GM21528 (cell line): ENCODE measurements at regions not wholly inside any gene's neighbourhood (a gene's known extent, or its start where the extent isn't known, plus 50 kb on each side); places are given as distances from the start of the nearest gene placed in this dataset.
"Not testable (repeated sequence)": the region's sequence is repeated elsewhere in the genome, so short reads cannot be mapped to it uniquely, and the experiment has no call there.

Experiments used
- ATAC-seq: cut with Tn5 transposase; IDR thresholded peaks from one replicate; pipeline ENCODE4 v1.9.1; 2021; ENCODE audit warnings: mild to moderate bottlenecking, moderate library complexity; ENCODE audit not compliant: unreplicated experiment, low FRiP score

DNA sequence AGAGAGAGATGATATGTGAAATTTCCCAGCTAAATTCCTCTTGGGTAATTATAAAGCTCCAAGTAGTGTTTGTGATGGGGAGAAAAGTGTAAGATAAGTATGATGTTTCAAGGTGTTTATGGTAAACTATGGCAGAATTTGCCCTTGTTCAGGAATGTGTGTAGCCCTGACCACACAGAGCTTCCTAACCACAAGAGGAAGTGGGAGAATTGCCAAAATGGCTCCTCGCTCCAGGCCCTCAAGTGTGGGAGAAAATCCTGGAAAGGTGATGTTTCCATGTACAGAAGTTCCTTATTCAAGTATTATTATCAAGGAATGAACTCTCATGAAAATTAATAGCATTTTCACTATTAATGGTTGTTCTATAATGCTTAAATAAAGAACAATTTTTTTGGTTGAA is 878.3 kb downstream of the TDRD15 start:
- ATAC-seq, result no peak

DNA sequence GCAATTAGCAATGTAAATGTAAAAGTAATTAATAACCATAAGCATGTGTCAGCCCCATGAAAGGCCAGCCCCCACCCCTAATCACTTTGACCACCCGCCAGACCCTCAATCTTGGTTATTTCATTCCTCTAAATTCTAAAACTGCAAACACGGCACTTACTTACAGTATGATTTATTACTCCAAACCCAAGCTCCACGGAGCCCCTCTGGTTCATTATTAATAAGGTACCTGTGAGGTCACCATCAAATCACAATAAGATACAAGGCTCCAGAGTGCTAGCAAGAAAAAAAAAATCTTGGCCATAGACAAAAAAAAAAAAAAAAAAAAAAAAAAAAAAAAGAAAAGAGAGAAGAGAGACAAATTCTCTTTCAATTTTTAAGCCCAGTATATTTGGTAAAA is 879.5 kb downstream of the TDRD15 start:
- ATAC-seq, result no peak

GRCh38 chr2:22011048-22011447 is 887.3 kb downstream of the TDRD15 start:
- ATAC-seq, result no peak

- ATAC-seq, result no peak
These were observed 896.4 kb downstream of the TDRD15 start for GRCh38 chr2:22020091-22020742.

- no peak for ATAC-seq
These were observed 903.7 kb downstream of the TDRD15 start for GRCh38 chr2:22027345-22028005.

GRCh38 chr2:22035361-22035830 is 911.6 kb downstream of the TDRD15 start:
- no peak for ATAC-seq

DNA sequence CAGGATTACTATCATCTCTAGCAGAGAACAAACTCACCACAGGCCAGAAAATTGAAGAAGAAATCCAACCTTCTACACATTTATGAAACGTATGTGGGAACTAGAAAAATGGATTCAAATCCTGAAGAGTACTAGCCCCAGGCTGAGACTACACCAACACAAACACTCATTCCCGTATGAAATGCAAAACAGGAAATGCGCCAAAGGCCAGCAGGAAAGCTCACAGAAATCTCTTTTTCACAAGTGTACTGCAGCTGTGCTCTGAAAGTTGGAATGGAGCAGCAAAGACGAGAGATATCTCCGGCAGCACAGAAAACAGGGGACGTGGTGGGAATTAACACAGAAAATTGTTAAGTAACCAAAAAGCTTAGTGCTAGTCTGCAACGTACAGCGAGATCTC is 913.5 kb downstream of the TDRD15 start:
- no peak for ATAC-seq

DNA sequence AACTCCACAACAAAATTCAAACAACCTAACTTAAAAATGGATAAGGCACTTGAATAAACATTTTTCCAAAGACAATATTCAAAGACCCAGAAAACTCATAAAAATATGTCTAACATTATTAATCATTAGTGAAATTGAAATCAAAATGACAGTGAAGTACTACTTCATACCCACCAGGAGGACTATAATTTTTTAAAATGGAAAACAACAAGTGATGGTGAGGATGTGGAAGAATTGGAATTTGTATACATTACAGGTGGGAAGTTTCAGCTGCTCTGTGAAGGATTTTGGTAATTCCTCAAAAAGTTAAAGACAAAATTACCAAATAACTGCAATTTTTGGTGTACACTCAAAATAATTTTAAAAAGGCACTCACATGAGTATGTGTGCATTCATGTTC is 920.0 kb downstream of the TDRD15 start:
- ATAC-seq, result no peak

DNA sequence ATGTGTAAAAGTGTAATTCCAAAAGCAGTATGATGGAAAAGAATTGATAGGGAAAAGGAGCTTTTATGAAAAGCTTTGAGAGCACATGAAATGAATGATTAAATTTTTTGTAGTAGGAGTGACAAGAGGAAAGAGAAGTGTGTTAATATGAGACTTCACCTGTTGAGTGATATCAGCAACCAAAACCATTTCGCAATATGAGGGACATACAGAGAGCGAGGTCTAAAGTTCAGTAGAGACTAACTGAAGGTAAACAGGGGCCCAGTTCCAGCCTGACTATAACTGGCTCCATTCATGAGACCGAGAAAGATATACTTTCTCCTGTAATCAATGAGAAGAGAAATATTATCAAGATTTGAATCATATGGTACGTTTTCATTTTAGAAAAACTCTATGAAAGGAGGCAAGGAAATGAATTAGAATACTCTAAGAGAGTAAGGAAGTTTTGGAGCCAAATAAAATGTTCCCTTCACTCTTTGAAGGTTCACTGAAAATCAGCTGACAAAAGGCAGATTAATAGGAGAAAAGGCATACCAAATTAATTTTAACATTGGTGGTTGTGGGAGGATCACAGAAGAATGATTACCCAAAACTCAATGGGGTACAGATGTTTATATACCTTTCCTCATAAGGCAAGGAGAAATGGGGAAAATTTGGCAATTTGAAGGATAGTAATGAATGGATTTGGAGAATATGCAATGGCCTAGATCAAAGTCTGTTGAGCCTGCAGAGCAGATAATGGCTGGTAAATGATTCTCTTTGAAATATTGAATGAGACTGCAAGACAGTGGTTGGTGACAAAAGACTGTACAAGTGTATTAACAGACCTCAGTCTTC is 932.2 kb downstream of the TDRD15 start:
- ATAC-seq, result no peak

GRCh38 chr2:22056621-22057132 is 932.9 kb downstream of the TDRD15 start:
- ATAC-seq, result no peak

- no peak for ATAC-seq
These were observed 938.9 kb downstream of the TDRD15 start for GRCh38 chr2:22062679-22063078.

- no peak for ATAC-seq
These were observed 952.7 kb downstream of the TDRD15 start for GRCh38 chr2:22076454-22076853.

GRCh38 chr2:22078701-22079100 is 954.9 kb downstream of the TDRD15 start:
- ATAC-seq, result no peak

DNA sequence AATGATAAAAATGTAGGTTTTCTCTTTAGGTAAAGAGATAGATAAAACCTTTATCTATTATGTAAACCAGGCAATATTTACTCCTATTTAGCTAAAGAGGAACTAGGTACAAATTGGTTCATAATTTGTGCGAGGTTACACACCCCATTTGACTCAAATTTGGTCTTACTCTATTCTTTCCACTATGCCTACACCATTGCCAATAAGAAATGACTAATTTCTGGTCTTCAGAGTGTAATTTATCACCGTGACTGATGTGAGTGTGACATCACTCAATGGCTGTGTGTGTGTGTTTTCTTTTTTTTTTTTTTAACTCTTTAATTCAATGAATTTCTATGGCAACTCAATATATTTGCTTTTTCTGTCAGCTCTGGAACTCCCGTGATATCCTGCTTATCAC is 955.8 kb downstream of the TDRD15 start:
- no peak for ATAC-seq

DNA sequence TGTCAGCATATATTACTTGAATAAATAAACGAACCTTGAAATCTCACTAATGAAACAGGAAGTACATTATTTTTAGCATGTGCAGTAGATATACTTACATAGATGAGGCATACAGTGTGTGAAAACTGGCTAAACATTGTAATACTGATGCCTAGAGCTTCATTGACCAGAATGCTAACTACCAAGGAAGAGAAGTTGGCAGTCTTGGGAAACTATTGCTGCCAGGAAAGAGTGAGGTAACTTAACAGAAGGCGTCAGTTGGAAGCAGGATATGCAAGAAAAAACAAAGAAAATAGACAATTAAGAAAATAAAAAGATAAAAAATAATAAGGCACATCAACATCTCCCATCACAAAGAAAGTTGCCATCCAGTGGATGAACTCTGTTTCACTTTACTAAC is 963.0 kb downstream of the TDRD15 start:
- ATAC-seq, result no peak

DNA sequence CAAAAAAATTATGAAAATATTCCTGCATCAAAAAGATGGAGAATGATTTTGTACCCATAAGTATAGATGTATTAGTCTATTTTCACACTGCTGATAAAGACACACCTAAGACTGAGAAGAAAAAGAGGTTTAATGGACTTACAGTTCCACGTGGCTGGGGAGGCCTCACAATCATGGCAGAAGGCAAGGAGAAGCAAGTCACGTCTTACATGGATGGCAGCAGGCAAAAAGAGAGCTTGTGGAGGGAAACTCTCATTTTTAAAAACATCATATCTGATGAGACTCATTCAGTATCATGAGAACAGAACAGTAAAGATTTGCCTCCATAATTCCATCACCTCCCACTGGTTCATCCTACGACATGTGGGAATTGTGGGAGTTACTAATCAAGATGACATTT is 979.8 kb downstream of the TDRD15 start:
- ATAC-seq, result not testable (repeated sequence)

DNA sequence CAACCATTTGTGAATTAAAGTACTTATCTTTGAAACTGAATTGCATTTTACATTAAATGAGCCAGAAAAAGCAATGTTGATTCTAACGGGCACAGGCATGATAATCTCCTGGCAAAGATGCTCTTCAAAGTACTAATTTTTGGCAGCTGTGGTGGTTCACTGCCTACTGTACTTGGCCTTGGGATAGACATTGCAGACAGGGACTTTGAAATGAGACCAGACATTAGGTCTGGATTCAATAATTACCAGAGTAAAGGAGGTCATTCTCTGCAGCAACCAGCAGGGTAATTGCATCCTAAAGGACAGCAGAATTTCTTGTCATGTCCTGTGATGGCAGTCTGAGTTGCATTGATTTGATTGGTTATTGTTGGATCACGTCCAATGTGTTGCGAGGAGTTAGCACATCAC is 986.5 kb downstream of the TDRD15 start:
- no peak for ATAC-seq

DNA sequence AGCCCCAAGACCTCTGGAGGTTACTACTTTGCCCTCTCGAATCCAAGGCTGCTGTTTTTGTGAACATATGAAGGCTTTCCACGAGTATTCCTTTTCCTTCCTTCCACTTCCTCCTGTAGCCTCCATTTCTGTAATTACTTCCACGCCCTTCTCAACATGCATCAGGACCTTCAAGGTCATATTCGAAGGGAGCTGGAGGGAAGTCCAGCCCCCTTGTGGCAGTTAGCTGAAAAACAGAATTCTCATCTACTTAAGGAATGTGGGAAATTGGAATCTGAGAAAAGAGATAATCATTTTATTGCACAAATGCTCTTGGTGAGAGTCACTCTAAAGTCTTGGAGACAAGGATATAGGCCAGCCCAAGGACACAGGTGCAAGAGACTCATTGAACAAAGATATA is 1000.2 kb downstream of the TDRD15 start:
- ATAC-seq, result no peak

GRCh38 chr2:22126106-22126505 is 1002.3 kb downstream of the TDRD15 start:
- ATAC-seq, result no peak

- no peak for ATAC-seq
These were observed 1003.2 kb downstream of the TDRD15 start for GRCh38 chr2:22126978-22127377.

DNA sequence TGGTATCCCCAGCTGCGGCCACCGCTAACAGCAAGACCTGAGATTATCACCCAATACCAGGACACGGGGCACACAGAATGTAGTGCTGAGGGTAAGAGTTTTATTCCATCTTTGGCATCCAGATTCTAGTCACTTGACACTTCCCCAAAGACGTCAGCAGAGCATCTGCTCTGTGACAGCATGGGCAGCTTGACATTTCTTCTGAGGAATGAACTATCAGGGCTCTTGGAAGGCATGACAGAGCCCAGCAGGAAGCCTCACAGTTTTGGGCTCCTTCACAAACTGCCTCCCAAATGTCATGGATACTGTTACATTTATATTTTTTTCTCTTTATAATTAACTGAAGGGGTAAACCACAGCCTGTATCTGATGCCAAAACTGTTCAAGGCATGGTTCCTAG is 1010.7 kb downstream of the TDRD15 start:
- no peak for ATAC-seq
